ENCODE measurements at regions not wholly inside any gene's neighbourhood (a gene's known extent, or its start where the extent isn't known, plus 50 kb on each side); places are given as distances from the start of the nearest gene placed in this dataset.
"Not testable (repeated sequence)": the region's sequence is repeated elsewhere in the genome, so short reads cannot be mapped to it uniquely, and the experiment has no call there.

- no peak for DNase-seq
Observed at GRCh38 chr1:47688461-47689296, 250.8 kb downstream of the FOXD2 start.

GRCh38 chr1:47689894-47690293, 252.1 kb downstream of the FOXD2 start:
- no peak for DNase-seq

- no peak for DNase-seq
Observed at GRCh38 chr1:47690341-47691250, 252.8 kb downstream of the FOXD2 start.

- DNase-seq, result not testable (repeated sequence)
Observed at GRCh38 chr1:47691293-47691692, 253.4 kb downstream of the FOXD2 start.

- no peak for DNase-seq
Observed at GRCh38 chr1:47692196-47692595, 254.4 kb downstream of the FOXD2 start.

GRCh38 chr1:47693115-47693514, 255.3 kb downstream of the FOXD2 start:
- DNase-seq, result no peak

GRCh38 chr1:47694011-47694890, 256.4 kb downstream of the FOXD2 start:
- no peak for DNase-seq

- DNase-seq, result no peak
Observed at GRCh38 chr1:47696404-47696736, 258.5 kb downstream of the FOXD2 start.

- no peak for DNase-seq
Observed at GRCh38 chr1:47696737-47697441, 259.0 kb downstream of the FOXD2 start.

- no peak for DNase-seq
Observed at GRCh38 chr1:47697616-47698335, 259.9 kb downstream of the FOXD2 start.

GRCh38 chr1:47699492-47700235, 261.8 kb downstream of the FOXD2 start:
- DNase-seq, result no peak

GRCh38 chr1:47701283-47701682, 263.4 kb downstream of the FOXD2 start:
- DNase-seq, result no peak

GRCh38 chr1:47701741-47702515, 264.1 kb downstream of the FOXD2 start:
- DNase-seq, result no peak

GRCh38 chr1:47703156-47703825, 265.4 kb downstream of the FOXD2 start:
- DNase-seq, result no peak

GRCh38 chr1:47703981-47704596, 266.2 kb downstream of the FOXD2 start:
- peak; percentile 78 for DNase-seq

GRCh38 chr1:47705517-47706130, 267.8 kb downstream of the FOXD2 start:
- no peak for DNase-seq

- no peak for DNase-seq
Observed at GRCh38 chr1:47707503-47707902, 269.7 kb downstream of the FOXD2 start.

GRCh38 chr1:47708019-47708535, 270.2 kb downstream of the FOXD2 start:
- no peak for DNase-seq
